Stimulated activated CD8-positive, alpha-beta memory T cell treated with anti-CD3 and anti-CD28 coated beads, Interleukin-7, amount 100 ng/mL, for 24 hours (primary cell): ENCODE measurements at regions not wholly inside any gene's neighbourhood (a gene's known extent, or its start where the extent isn't known, plus 50 kb on each side); places are given as distances from the start of the nearest gene placed in this dataset.
"Not testable (repeated sequence)": the region's sequence is repeated elsewhere in the genome, so short reads cannot be mapped to it uniquely, and the experiment has no call there.

Experiments
- DNase-seq: peaks from one replicate; pipeline ENCODE4 v3.0.0-alpha.2; 2020; ENCODE audit warnings: low read depth

GRCh38 chr15:30470601-30471365 lies 56.7 kb upstream of the GOLGA8R start:
- DNase-seq: peak; percentile 19

GRCh38 chr15:30471366-30471749 lies 57.3 kb upstream of the GOLGA8R start:
- DNase-seq: not testable (repeated sequence)

- not testable (repeated sequence) for DNase-seq
These were observed 57.9 kb upstream of the GOLGA8R start for GRCh38 chr15:30471817-30472551.

GRCh38 chr15:30484887-30485286 lies 67.0 kb upstream of the GOLGA8Q start:
- not testable (repeated sequence) for DNase-seq

GRCh38 chr15:30489237-30489636 lies 62.6 kb upstream of the GOLGA8Q start:
- not testable (repeated sequence) for DNase-seq

GRCh38 chr15:30490334-30490733 lies 61.5 kb upstream of the GOLGA8Q start:
- not testable (repeated sequence) for DNase-seq

- DNase-seq: not testable (repeated sequence)
These were observed 57.9 kb upstream of the GOLGA8Q start for GRCh38 chr15:30493947-30494346.

GRCh38 chr15:30497275-30497674 lies 54.6 kb upstream of the GOLGA8Q start:
- DNase-seq: not testable (repeated sequence)

- DNase-seq: not testable (repeated sequence)
These were observed 52.6 kb upstream of the GOLGA8Q start for GRCh38 chr15:30499233-30499632.

- not testable (repeated sequence) for DNase-seq
These were observed 51.3 kb upstream of the GOLGA8Q start for GRCh38 chr15:30500511-30500910.
